ENCODE measurements at regions not wholly inside any gene's neighbourhood (a gene's known extent, or its start where the extent isn't known, plus 50 kb on each side); places are given as distances from the start of the nearest gene placed in this dataset.

GRCh38 chr5:108432024-108432423 is 50.1 kb upstream of the FBXL17 start:
- TF ChIP-seq, protein P1, sequence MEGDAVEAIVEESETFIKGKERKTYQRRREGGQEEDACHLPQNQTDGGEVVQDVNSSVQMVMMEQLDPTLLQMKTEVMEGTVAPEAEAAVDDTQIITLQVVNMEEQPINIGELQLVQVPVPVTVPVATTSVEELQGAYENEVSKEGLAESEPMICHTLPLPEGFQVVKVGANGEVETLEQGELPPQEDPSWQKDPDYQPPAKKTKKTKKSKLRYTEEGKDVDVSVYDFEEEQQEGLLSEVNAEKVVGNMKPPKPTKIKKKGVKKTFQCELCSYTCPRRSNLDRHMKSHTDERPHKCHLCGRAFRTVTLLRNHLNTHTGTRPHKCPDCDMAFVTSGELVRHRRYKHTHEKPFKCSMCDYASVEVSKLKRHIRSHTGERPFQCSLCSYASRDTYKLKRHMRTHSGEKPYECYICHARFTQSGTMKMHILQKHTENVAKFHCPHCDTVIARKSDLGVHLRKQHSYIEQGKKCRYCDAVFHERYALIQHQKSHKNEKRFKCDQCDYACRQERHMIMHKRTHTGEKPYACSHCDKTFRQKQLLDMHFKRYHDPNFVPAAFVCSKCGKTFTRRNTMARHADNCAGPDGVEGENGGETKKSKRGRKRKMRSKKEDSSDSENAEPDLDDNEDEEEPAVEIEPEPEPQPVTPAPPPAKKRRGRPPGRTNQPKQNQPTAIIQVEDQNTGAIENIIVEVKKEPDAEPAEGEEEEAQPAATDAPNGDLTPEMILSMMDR (IDR thresholded peaks at IDR 0.05): no peak
- no peak for TF ChIP-seq POLR2AphosphoS5 (IDR thresholded peaks at IDR 0.05)
- TF ChIP-seq POLR2A (IDR thresholded peaks at IDR 0.05): no peak
